Hematopoietic multipotent progenitor cell treated with erythropoietin and hydrocortisone succinate and interleukin-3 and kit ligand, for 15 days (in vitro differentiated cells): ENCODE measurements at regions not wholly inside any gene's neighbourhood (a gene's known extent, or its start where the extent isn't known, plus 50 kb on each side); places are given as distances from the start of the nearest gene placed in this dataset.
"Not testable (repeated sequence)": the region's sequence is repeated elsewhere in the genome, so short reads cannot be mapped to it uniquely, and the experiment has no call there.

Experiments
- DNase-seq: peaks from one replicate; pipeline ENCODE4 v3.0.0-alpha.2; 2015; ENCODE audit warnings: low spot score

- no peak for DNase-seq
These were observed 106.9 kb upstream of the ZNF746 start for GRCh38 chr7:149604521-149604920.

- DNase-seq = not testable (repeated sequence)
These were observed 103.2 kb upstream of the ZNF746 start for GRCh38 chr7:149600669-149601330.

GRCh38 chr7:149599636-149600206, 102.1 kb upstream of the ZNF746 start:
- DNase-seq = no peak

GRCh38 chr7:149598721-149599308, 101.2 kb upstream of the ZNF746 start:
- DNase-seq = peak; percentile 23

GRCh38 chr7:149597789-149598188, 100.2 kb upstream of the ZNF746 start:
- not testable (repeated sequence) for DNase-seq

GRCh38 chr7:149595541-149595940, 97.9 kb upstream of the ZNF746 start:
- no peak for DNase-seq

- no peak for DNase-seq
These were observed 97.5 kb upstream of the ZNF746 start for GRCh38 chr7:149595078-149595477.

GRCh38 chr7:149588930-149589329, 91.3 kb upstream of the ZNF746 start:
- no peak for DNase-seq

GRCh38 chr7:149586646-149587645, 89.3 kb upstream of the ZNF746 start:
- no peak for DNase-seq

- no peak for DNase-seq
These were observed 86.9 kb upstream of the ZNF746 start for GRCh38 chr7:149584530-149584929.

GRCh38 chr7:149584009-149584408, 86.4 kb upstream of the ZNF746 start:
- no peak for DNase-seq

GRCh38 chr7:149580328-149580727, 82.7 kb upstream of the ZNF746 start:
- DNase-seq = no peak

- DNase-seq = not testable (repeated sequence)
These were observed 81.8 kb upstream of the ZNF746 start for GRCh38 chr7:149579365-149579764.

- not testable (repeated sequence) for DNase-seq
These were observed 76.8 kb upstream of the ZNF746 start for GRCh38 chr7:149574428-149574827.

- DNase-seq = no peak
These were observed 75.9 kb upstream of the ZNF746 start for GRCh38 chr7:149573519-149573918.

- not testable (repeated sequence) for DNase-seq
These were observed 75.3 kb upstream of the ZNF746 start for GRCh38 chr7:149572920-149573319.

GRCh38 chr7:149570784-149571183, 73.2 kb upstream of the ZNF746 start:
- no peak for DNase-seq

GRCh38 chr7:149569726-149570422, 72.3 kb upstream of the ZNF746 start:
- no peak for DNase-seq

GRCh38 chr7:149569025-149569725, 71.6 kb upstream of the ZNF746 start:
- no peak for DNase-seq

- DNase-seq = no peak
These were observed 70.6 kb upstream of the ZNF746 start for GRCh38 chr7:149568218-149568617.

GRCh38 chr7:149566103-149566502, 68.5 kb upstream of the ZNF746 start:
- DNase-seq = no peak
